SU-DHL-6 (cell line): ENCODE measurements at regions not wholly inside any gene's neighbourhood (a gene's known extent, or its start where the extent isn't known, plus 50 kb on each side); places are given as distances from the start of the nearest gene placed in this dataset.
"Not testable (repeated sequence)": the region's sequence is repeated elsewhere in the genome, so short reads cannot be mapped to it uniquely, and the experiment has no call there.

Source experiments
- EZH2phosphoT487 ChIP-seq: fragments of 200-600 bp; sonication (generic), shearing (Covaris generic); conservative IDR thresholded peaks from 2 replicates; pipeline ENCODE4 v1.6.1; 2018; ENCODE audit warnings: mild to moderate bottlenecking, antibody characterized with exemption, low read length, moderate library complexity, mixed read lengths
- TF ChIP-seq, protein P1 (sequence below): fragments of 200-600 bp; sonication (generic); IDR thresholded peaks from one replicate; pipeline ENCODE4 v1.5.1; 2017; ENCODE audit warnings: antibody characterized with exemption, mild to moderate bottlenecking, low read length, moderate library complexity; ENCODE audit not compliant: insufficient read depth, poor library complexity, severe bottlenecking

DNA sequence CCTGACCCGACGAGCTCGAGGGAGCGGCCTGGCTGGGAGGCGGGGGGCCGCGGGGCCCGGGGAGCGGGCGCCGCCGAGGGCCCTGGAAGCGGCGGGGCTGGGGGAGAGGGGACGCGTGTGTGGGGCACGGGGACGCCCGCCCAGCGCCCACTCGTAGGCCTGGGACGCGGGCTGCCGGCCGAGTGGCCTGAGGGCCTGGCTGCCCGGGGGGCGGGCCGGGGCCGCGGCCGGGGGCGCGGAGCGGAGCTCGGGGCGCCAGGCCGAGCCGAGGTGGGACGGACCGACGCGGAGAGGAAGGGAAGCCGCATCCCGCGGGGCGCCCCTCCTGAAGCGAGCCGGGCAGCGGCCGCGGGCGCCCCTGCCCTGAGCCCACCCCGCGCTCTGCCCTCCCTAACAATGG, 129.9 kb upstream of the PLEKHM1 start:
- TF ChIP-seq, protein P1, sequence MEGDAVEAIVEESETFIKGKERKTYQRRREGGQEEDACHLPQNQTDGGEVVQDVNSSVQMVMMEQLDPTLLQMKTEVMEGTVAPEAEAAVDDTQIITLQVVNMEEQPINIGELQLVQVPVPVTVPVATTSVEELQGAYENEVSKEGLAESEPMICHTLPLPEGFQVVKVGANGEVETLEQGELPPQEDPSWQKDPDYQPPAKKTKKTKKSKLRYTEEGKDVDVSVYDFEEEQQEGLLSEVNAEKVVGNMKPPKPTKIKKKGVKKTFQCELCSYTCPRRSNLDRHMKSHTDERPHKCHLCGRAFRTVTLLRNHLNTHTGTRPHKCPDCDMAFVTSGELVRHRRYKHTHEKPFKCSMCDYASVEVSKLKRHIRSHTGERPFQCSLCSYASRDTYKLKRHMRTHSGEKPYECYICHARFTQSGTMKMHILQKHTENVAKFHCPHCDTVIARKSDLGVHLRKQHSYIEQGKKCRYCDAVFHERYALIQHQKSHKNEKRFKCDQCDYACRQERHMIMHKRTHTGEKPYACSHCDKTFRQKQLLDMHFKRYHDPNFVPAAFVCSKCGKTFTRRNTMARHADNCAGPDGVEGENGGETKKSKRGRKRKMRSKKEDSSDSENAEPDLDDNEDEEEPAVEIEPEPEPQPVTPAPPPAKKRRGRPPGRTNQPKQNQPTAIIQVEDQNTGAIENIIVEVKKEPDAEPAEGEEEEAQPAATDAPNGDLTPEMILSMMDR: not testable (repeated sequence)
- not testable (repeated sequence) for TF ChIP-seq EZH2phosphoT487
